ENCODE measurements at regions not wholly inside any gene's neighbourhood (a gene's known extent, or its start where the extent isn't known, plus 50 kb on each side); places are given as distances from the start of the nearest gene placed in this dataset.

- DNase-seq (ENCODE audit: low read depth in 1 of 2, low spot score in 1 of 2): no peak
- H3K4me1 ChIP-seq: 0 out of 3 replicates have a peak, but pooled peaks cover 8% of the 10 kb centered on the region
- TF ChIP-seq GATA3 (IDR thresholded peaks at IDR 0.05; ENCODE audit: borderline replicate concordance) (no peak), HEYL (CRISPR knock-in tag; IDR thresholded peaks at IDR 0.05) (no peak), CBX2 (IDR thresholded peaks at IDR 0.05; ENCODE audit: borderline replicate concordance, low read depth) (no peak), RARB (CRISPR knock-in tag; IDR thresholded peaks at IDR 0.05) (no peak), MAZ (IDR thresholded peaks at IDR 0.05; ENCODE audit: borderline replicate concordance, low read depth, low read length) (no peak), BHLHE40 (IDR thresholded peaks at IDR 0.05; ENCODE audit: low read depth, low read length) (no peak), ZFP36 (IDR thresholded peaks at IDR 0.05; ENCODE audit: borderline replicate concordance, partially characterized antibody) (no peak), NPAS2 (CRISPR knock-in tag; IDR thresholded peaks at IDR 0.05; ENCODE audit: borderline replicate concordance) (no peak), FOSL2 (IDR thresholded peaks at IDR 0.05) (no peak), FOSL2 (CRISPR knock-in tag; IDR thresholded peaks at IDR 0.05) (no peak), MYC (IDR thresholded peaks at IDR 0.05; ENCODE audit: borderline replicate concordance, low read length) (no peak), ZC3H11A (IDR thresholded peaks at IDR 0.05) (no peak), ELK1 (IDR thresholded peaks at IDR 0.05; ENCODE audit: low read depth, low read length) (no peak)
- TF ChIP-seq, protein P1, sequence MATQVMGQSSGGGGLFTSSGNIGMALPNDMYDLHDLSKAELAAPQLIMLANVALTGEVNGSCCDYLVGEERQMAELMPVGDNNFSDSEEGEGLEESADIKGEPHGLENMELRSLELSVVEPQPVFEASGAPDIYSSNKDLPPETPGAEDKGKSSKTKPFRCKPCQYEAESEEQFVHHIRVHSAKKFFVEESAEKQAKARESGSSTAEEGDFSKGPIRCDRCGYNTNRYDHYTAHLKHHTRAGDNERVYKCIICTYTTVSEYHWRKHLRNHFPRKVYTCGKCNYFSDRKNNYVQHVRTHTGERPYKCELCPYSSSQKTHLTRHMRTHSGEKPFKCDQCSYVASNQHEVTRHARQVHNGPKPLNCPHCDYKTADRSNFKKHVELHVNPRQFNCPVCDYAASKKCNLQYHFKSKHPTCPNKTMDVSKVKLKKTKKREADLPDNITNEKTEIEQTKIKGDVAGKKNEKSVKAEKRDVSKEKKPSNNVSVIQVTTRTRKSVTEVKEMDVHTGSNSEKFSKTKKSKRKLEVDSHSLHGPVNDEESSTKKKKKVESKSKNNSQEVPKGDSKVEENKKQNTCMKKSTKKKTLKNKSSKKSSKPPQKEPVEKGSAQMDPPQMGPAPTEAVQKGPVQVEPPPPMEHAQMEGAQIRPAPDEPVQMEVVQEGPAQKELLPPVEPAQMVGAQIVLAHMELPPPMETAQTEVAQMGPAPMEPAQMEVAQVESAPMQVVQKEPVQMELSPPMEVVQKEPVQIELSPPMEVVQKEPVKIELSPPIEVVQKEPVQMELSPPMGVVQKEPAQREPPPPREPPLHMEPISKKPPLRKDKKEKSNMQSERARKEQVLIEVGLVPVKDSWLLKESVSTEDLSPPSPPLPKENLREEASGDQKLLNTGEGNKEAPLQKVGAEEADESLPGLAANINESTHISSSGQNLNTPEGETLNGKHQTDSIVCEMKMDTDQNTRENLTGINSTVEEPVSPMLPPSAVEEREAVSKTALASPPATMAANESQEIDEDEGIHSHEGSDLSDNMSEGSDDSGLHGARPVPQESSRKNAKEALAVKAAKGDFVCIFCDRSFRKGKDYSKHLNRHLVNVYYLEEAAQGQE (IDR thresholded peaks at IDR 0.05): no peak
- TF ChIP-seq, protein P2, sequence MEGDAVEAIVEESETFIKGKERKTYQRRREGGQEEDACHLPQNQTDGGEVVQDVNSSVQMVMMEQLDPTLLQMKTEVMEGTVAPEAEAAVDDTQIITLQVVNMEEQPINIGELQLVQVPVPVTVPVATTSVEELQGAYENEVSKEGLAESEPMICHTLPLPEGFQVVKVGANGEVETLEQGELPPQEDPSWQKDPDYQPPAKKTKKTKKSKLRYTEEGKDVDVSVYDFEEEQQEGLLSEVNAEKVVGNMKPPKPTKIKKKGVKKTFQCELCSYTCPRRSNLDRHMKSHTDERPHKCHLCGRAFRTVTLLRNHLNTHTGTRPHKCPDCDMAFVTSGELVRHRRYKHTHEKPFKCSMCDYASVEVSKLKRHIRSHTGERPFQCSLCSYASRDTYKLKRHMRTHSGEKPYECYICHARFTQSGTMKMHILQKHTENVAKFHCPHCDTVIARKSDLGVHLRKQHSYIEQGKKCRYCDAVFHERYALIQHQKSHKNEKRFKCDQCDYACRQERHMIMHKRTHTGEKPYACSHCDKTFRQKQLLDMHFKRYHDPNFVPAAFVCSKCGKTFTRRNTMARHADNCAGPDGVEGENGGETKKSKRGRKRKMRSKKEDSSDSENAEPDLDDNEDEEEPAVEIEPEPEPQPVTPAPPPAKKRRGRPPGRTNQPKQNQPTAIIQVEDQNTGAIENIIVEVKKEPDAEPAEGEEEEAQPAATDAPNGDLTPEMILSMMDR (IDR thresholded peaks at IDR 0.05): no peak
- H3K4me2 ChIP-seq: peak overlapping the region; percentile 49; the same call in 2 of the 3 replicates
- CTCF ChIA-PET: interaction anchor here (0.6 kb wide), 2 partner anchors 64 to 1215 kb away, joined by 3 read pairs; no protein-coding TSS in a partner anchor
- POLR2A ChIA-PET: interaction anchor here (0.8 kb wide), 1 partner anchor 412 kb away, joined by 3 read pairs; no protein-coding TSS in a partner anchor
- ATAC-seq: no peak
- H3K4me3 ChIP-seq: no peak overlapping the region
- FAIRE-seq: no peak
- 0 out of 6 replicates have a peak overlapping the region, but pooled peaks have one; percentile 28 to 46 for H3K27ac ChIP-seq
- H3K9me3 ChIP-seq: no peaks in the 10 kb centered on the region
Measured at GRCh38 chr4:134028421-134028820, 173.2 kb downstream of the PABPC4L start.

DNA sequence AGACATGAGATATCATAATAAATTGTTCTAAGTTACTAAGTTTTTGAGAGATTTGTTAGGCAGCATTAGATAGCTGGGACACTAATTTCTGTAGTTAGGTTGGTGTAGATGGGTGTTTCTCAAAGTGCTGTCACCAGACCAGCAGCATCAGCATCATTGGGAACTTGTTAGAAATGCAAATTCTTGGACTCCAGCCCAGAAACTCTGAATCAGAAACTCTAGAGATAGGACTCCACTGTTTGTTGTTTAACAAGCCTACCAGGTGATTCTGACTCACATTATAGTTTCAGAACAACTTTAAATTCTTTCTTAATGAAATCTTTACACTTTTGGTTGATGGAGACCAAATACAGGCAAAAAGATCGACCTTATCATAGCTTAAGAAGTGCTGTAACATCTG is 173.7 kb downstream of the PABPC4L start:
- DNase-seq (ENCODE audit: low read depth in 1 of 2, low spot score in 1 of 2): peak in 1 of 2 experiments; percentile 34
- H3K27ac ChIP-seq: 0 out of 6 replicates have a peak overlapping the region, but pooled peaks have one; percentile 28 to 46

More for the DNA sequence above, 173.7 kb downstream of the PABPC4L start:
- TF ChIP-seq JUNB (IDR thresholded peaks at IDR 0.05) (0 out of 2 replicates have a peak, but pooled peaks have one; percentile 15), FOSL2 (IDR thresholded peaks at IDR 0.05) (peak; percentile 14; the same call in 1 of the 2 replicates), FOSL2 (CRISPR knock-in tag; IDR thresholded peaks at IDR 0.05) (no peak), HDAC2 (IDR thresholded peaks at IDR 0.05) (no peak)
- CTCF ChIA-PET: interaction anchor here (0.6 kb wide), 2 partner anchors 64 to 1215 kb away, joined by 3 read pairs; no protein-coding TSS in a partner anchor
- H3K4me1 ChIP-seq: 0 out of 3 replicates have a peak, but pooled peaks cover 8% of the 10 kb centered on the region
- H3K4me2 ChIP-seq: peak overlapping the region; percentile 49; the same call in 2 of the 3 replicates
- FAIRE-seq (no peak), ATAC-seq (peak in 1 of 2 experiments; percentile 50; a peak in 2 of 6 replicates)
- 0% methylated on average over 1 of the region's 1 CpG for WGBS (ENCODE audit: missing lambda C conversion rate)
- no peaks in the 10 kb centered on the region for H3K9me3 ChIP-seq
- POLR2A ChIA-PET: interaction anchor here (0.8 kb wide), 1 partner anchor 412 kb away, joined by 3 read pairs; no protein-coding TSS in a partner anchor
- H3K4me3 ChIP-seq: no peak overlapping the region

Data from A549 (cell line).